GM12878 (cell line): ENCODE measurements at regions not wholly inside any gene's neighbourhood (a gene's known extent, or its start where the extent isn't known, plus 50 kb on each side); places are given as distances from the start of the nearest gene placed in this dataset.

ENCODE experiments used
- ATAC-seq: fragments of 200-7000 bp; cut with Tn5 transposase; 3 replicates; pipeline ENCODE4 v1.9.1; 2020; ENCODE audit warnings: mild to moderate bottlenecking, moderate library complexity
- BruUV-seq: library from RNA; stranded (reverse); fragments of 400-500 nt; replicated peaks from 2 replicates; lab custom pipeline; 2021; lab: Mats Ljungman, UMichigan
- CTCF ChIA-PET: fragments of 300-600 bp; sonication (Branson Sonifier 250); formaldehyde crosslinking; extraction: SDS; loops from one replicate; lab custom pipeline; 2021; ENCODE audit warnings: inconsistent platforms; lab: Yijun Ruan, JAX
- POLR2A ChIA-PET: fragments of 350-600 bp; formaldehyde crosslinking; extraction: SDS; loops from one replicate; lab custom pipeline; 2021; ENCODE audit warnings: inconsistent platforms; lab: Charles Lee
- RAD21 ChIA-PET: fragments of 300-600 bp; sonication (Branson Sonifier 250); formaldehyde crosslinking; loops from one replicate; lab custom pipeline; 2023; ENCODE audit warnings: antibody characterized with exemption; ENCODE audit not compliant: unreplicated experiment; lab: Charles Lee
- SMC1A ChIA-PET: fragments of 300-600 bp; sonication (Branson Sonifier 250); formaldehyde crosslinking; loops from one replicate; lab custom pipeline; 2023; ENCODE audit not compliant: unreplicated experiment, uncharacterized antibody; lab: Charles Lee
- DNase-seq: peaks from one replicate; pipeline ENCODE4 v3.0.0-alpha.2; 2011; ENCODE audit warnings: low read depth, low spot score
- FAIRE-seq: peaks from 3 replicates; lab custom pipeline; 2011; peaks lifted over from hg19 to GRCh38; lab: Jason Lieb, UNC
- H2AFZ ChIP-seq: 2 replicates; pipeline ENCODE4 v1.6.0; 2011; ENCODE audit warnings: low read depth, low read length, control low read depth; ENCODE audit not compliant: control insufficient read depth
- H3K27ac ChIP-seq: 2 replicates; pipeline ENCODE4 v1.5.1; 2011; ENCODE audit warnings: control low read depth; ENCODE audit not compliant: control insufficient read depth, insufficient read depth
- H3K27me3 ChIP-seq, 2 experiments: replicated peaks in 1 of 2; 2 replicates each; pipeline versions ENCODE4 v1.6.0 to v1.6.1; 2011; ENCODE audit warnings: low read length in 1 of 2; ENCODE audit not compliant: control insufficient read depth in 2 of 2, insufficient read depth in 2 of 2
- H3K36me3 ChIP-seq, 2 experiments: 2 replicates each; pipeline ENCODE4 v1.5.1; 2011; ENCODE audit warnings: low read length in 1 of 2; ENCODE audit not compliant: control insufficient read depth in 2 of 2, insufficient read depth in 2 of 2
- H3K4me1 ChIP-seq: 2 replicates; pipeline ENCODE4 v1.6.1; 2011; ENCODE audit warnings: mild to moderate bottlenecking, low read length, moderate library complexity, mixed read lengths; ENCODE audit not compliant: control insufficient read depth, insufficient read depth
- H3K4me2 ChIP-seq: 2 replicates; pipeline ENCODE4 v1.6.0; 2011; ENCODE audit warnings: control low read depth; ENCODE audit not compliant: control insufficient read depth, insufficient read depth
- H3K4me3 ChIP-seq: fragments of 200-600 bp; sonication (generic); 2 replicates; pipeline ENCODE4 v1.5.1; 2016
- H3K79me2 ChIP-seq: 2 replicates; pipeline ENCODE4 v1.6.0; 2011; ENCODE audit warnings: low read length; ENCODE audit not compliant: control insufficient read depth, insufficient read depth
- H3K9ac ChIP-seq: 2 replicates; pipeline ENCODE4 v1.8.0; 2011; ENCODE audit warnings: low read length, control low read depth, mixed read lengths; ENCODE audit not compliant: control insufficient read depth, insufficient read depth
- H3K9me3 ChIP-seq: replicated peaks from 3 replicates; pipeline ENCODE4 v1.5.1; 2011; ENCODE audit warnings: mild to moderate bottlenecking, low read length; ENCODE audit not compliant: control insufficient read depth, insufficient read depth
- H4K20me1 ChIP-seq: 2 replicates; pipeline ENCODE4 v1.6.0; 2011; ENCODE audit not compliant: control insufficient read depth, insufficient read depth
- FOXM1 ChIP-seq: IDR thresholded peaks from 2 replicates; pipeline ENCODE4 v1.6.1; 2012; ENCODE audit warnings: low read depth, mild to moderate bottlenecking, inconsistent platforms, low read length, moderate library complexity
- KLF5 ChIP-seq: fragments of 450-650 bp; IDR thresholded peaks from 2 replicates; pipeline ENCODE4 v1.6.1; 2014; ENCODE audit warnings: mild to moderate bottlenecking; ENCODE audit not compliant: partially characterized antibody
- MEF2A ChIP-seq: IDR thresholded peaks from 2 replicates; pipeline ENCODE4 v1.6.1; 2011; ENCODE audit warnings: low read depth, mild to moderate bottlenecking, low read length, moderate library complexity; ENCODE audit not compliant: insufficient read depth
- MTA3 ChIP-seq: IDR thresholded peaks from 2 replicates; pipeline ENCODE4 v1.6.1; 2012; ENCODE audit warnings: low read length, inconsistent platforms, borderline replicate concordance
- NR2F1 ChIP-seq: fragments of 450-650 bp; conservative IDR thresholded peaks from 2 replicates; pipeline ENCODE4 v1.6.1; 2017; ENCODE audit warnings: mild to moderate bottlenecking
- POU2F2 ChIP-seq: IDR thresholded peaks from 3 replicates; pipeline ENCODE4 v1.6.1; 2011; ENCODE audit warnings: low read depth, mild to moderate bottlenecking, low read length, borderline replicate concordance
- SMAD1 ChIP-seq: fragments of 450-650 bp; IDR thresholded peaks from 2 replicates; pipeline ENCODE4 v1.6.1; 2018; ENCODE audit warnings: mild to moderate bottlenecking, low read depth; ENCODE audit not compliant: partially characterized antibody
- ZZZ3 ChIP-seq: IDR thresholded peaks from 2 replicates; pipeline ENCODE4 v1.6.1; 2011; ENCODE audit warnings: low read depth; ENCODE audit not compliant: control insufficient read depth, insufficient read length
- WGBS: methylation state at CpG from one replicate; pipeline ENCODE4 v1.1.6; 2016; ENCODE audit warnings: low lambda C conversion rate; ENCODE audit not compliant: insufficient replicate concordance, insufficient coverage; ENCODE audit errors: missing lambda C conversion rate; 5-methylcytosine and 5-hydroxymethylcytosine counted together
- in situ Hi-C: fragments of 300-500 bp; cut with MboI; formaldehyde crosslinking; loops from 9 replicates; pipeline ENCODE4 v1.14.3; 2018; ENCODE audit warnings: mixed read lengths
- intact Hi-C: fragments of 100-400 bp; cut with micrococcal nuclease; formaldehyde crosslinking; loops from one replicate; pipeline ENCODE4 v1.14.2; 2022; ENCODE audit not compliant: unreplicated experiment
- TF ChIP-seq, protein P1 (sequence below): fragments of 450-650 bp; conservative IDR thresholded peaks from 2 replicates; pipeline ENCODE4 v1.6.1; 2017; ENCODE audit warnings: mild to moderate bottlenecking, moderate library complexity
- TF ChIP-seq, protein P2 (sequence below): fragments of 450-650 bp; IDR thresholded peaks from 2 replicates; pipeline ENCODE4 v1.6.1; 2016; ENCODE audit warnings: mild to moderate bottlenecking
- TF ChIP-seq, protein P3 (sequence below): IDR thresholded peaks from 2 replicates; pipeline ENCODE4 v1.6.1; 2012; ENCODE audit warnings: low read length, inconsistent platforms

DNA sequence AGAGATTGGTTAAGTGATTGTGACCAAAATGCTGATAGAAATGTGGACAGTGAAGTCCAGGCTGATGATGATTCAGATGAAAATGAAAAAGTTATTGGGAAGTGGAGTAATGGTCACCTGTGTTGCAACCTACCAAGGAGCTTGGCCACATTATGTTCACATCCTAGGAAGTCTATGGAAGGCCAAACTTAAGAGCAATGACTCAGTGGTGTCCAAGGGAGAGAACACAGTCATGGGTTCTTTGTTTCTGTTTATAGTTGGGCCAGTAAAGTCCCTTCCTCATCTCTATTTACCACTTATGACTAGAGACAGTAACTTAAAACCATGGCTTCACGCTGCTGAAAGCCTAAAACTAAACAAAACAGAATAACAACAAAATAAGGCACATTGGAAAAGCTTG is 555.3 kb upstream of the DAB2 start:
- WGBS: 0% methylated on average over 1 of the region's 1 CpG
- Histone ChIP-seq H3K27me3 (no peaks in the 10 kb centered on the region), H3K27ac (no peak overlapping the region), H3K9ac (no peak overlapping the region), H3K4me2 (no peak overlapping the region), H3K79me2 (no peaks in the 10 kb centered on the region), H3K4me3 (no peak overlapping the region), H3K36me3 (no peaks in the 10 kb centered on the region), H3K9me3 (no peaks in the 10 kb centered on the region), H4K20me1 (no peaks in the 10 kb centered on the region), H2AFZ (no peak overlapping the region), H3K4me1 (no peaks in the 10 kb centered on the region)
- BruUV-seq: no TSS peak
- DNase-seq (no peak), FAIRE-seq (no peak), ATAC-seq (no peak)
- POLR2A ChIA-PET: no interaction called here
- RAD21 ChIA-PET: no interaction called here
- SMC1A ChIA-PET: no interaction called here
- CTCF ChIA-PET: no interaction called here
- TF ChIP-seq KLF5 (no peak), MEF2A (no peak), POU2F2 (no peak)
- in situ Hi-C loops (no loop called here), intact Hi-C loops (no loop called here)

DNA sequence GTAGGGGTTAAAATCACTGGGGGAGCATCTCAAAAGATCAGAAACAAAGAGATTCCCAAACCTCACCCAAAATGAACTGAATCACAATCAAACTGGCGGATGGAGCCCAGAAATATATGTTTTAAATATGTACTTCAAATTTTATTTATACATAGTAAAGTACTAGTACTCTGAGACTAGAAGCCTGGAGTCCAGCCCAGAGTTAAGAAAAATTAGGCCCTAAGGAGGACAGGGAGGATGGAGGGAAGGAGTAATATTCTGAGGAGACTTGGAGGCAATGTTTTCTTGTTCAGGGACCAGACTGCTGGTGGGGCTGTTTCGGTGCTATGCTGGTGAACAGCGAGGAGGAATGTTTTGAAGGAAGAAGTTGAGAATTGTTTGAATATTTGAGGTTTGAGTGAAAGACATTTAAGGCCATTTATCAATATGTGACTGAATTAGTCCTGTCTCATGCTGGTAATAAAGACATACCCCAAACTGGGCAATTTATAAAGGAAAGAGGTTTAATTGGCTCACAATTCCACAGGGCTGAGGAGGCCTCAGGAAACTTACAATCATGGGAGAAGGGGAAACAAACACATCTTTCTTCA is 552.4 kb upstream of the DAB2 start:
- Histone ChIP-seq H3K27ac (no peak overlapping the region), H3K4me3 (no peak overlapping the region), H3K9me3 (no peaks in the 10 kb centered on the region), H3K4me2 (no peak overlapping the region), H2AFZ (no peak overlapping the region), H3K36me3 (no peaks in the 10 kb centered on the region), H3K27me3 (no peaks in the 10 kb centered on the region), H3K4me1 (no peaks in the 10 kb centered on the region), H3K9ac (no peak overlapping the region), H3K79me2 (no peaks in the 10 kb centered on the region), H4K20me1 (no peaks in the 10 kb centered on the region)
- BruUV-seq: no TSS peak
- in situ Hi-C loops (no loop called here), intact Hi-C loops (no loop called here)
- POLR2A ChIA-PET: no interaction called here
- no peak for FAIRE-seq
- RAD21 ChIA-PET: no interaction called here
- ATAC-seq: no peak
- no peak for DNase-seq
- SMC1A ChIA-PET: no interaction called here
- 30% methylated on average over 3 of the region's 3 CpGs for WGBS
- CTCF ChIA-PET: no interaction called here
- TF ChIP-seq SMAD1 (no peak), ZZZ3 (no peak), MTA3 (no peak), NR2F1 (no peak), FOXM1 (no peak)
- TF ChIP-seq, protein P1, sequence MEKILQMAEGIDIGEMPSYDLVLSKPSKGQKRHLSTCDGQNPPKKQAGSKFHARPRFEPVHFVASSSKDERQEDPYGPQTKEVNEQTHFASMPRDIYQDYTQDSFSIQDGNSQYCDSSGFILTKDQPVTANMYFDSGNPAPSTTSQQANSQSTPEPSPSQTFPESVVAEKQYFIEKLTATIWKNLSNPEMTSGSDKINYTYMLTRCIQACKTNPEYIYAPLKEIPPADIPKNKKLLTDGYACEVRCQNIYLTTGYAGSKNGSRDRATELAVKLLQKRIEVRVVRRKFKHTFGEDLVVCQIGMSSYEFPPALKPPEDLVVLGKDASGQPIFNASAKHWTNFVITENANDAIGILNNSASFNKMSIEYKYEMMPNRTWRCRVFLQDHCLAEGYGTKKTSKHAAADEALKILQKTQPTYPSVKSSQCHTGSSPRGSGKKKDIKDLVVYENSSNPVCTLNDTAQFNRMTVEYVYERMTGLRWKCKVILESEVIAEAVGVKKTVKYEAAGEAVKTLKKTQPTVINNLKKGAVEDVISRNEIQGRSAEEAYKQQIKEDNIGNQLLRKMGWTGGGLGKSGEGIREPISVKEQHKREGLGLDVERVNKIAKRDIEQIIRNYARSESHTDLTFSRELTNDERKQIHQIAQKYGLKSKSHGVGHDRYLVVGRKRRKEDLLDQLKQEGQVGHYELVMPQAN: no peak
- TF ChIP-seq, protein P2, sequence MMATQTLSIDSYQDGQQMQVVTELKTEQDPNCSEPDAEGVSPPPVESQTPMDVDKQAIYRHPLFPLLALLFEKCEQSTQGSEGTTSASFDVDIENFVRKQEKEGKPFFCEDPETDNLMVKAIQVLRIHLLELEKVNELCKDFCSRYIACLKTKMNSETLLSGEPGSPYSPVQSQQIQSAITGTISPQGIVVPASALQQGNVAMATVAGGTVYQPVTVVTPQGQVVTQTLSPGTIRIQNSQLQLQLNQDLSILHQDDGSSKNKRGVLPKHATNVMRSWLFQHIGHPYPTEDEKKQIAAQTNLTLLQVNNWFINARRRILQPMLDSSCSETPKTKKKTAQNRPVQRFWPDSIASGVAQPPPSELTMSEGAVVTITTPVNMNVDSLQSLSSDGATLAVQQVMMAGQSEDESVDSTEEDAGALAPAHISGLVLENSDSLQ: no peak
- TF ChIP-seq, protein P3, sequence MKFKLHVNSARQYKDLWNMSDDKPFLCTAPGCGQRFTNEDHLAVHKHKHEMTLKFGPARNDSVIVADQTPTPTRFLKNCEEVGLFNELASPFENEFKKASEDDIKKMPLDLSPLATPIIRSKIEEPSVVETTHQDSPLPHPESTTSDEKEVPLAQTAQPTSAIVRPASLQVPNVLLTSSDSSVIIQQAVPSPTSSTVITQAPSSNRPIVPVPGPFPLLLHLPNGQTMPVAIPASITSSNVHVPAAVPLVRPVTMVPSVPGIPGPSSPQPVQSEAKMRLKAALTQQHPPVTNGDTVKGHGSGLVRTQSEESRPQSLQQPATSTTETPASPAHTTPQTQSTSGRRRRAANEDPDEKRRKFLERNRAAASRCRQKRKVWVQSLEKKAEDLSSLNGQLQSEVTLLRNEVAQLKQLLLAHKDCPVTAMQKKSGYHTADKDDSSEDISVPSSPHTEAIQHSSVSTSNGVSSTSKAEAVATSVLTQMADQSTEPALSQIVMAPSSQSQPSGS: no peak
